ENCODE measurements at regions not wholly inside any gene's neighbourhood (a gene's known extent, or its start where the extent isn't known, plus 50 kb on each side); places are given as distances from the start of the nearest gene placed in this dataset.

- TF ChIP-seq BHLHE40 (IDR thresholded peaks at IDR 0.05; ENCODE audit: borderline replicate concordance) = no peak
- TF ChIP-seq ELF4 (IDR thresholded peaks at IDR 0.05) = no peak
- no peak for TF ChIP-seq ARNT (IDR thresholded peaks at IDR 0.05)
- no peak for TF ChIP-seq NFRKB (IDR thresholded peaks at IDR 0.05)
- no peak for TF ChIP-seq LEF1 (IDR thresholded peaks at IDR 0.05; ENCODE audit: borderline replicate concordance)
- TF ChIP-seq FOXM1 (IDR thresholded peaks at IDR 0.05; ENCODE audit: borderline replicate concordance) = no peak
- no peak for TF ChIP-seq SP1 (IDR thresholded peaks at IDR 0.05)
- TF ChIP-seq L3MBTL2 (conservative IDR thresholded peaks at IDR 0.05) = no peak
Observed at GRCh38 chr5:88558366-88558765, 289.7 kb upstream of the TMEM161B start.

All from HEK293T (cell line).